ENCODE measurements at regions not wholly inside any gene's neighbourhood (a gene's known extent, or its start where the extent isn't known, plus 50 kb on each side); places are given as distances from the start of the nearest gene placed in this dataset.

GRCh38 chr6:14243597-14243996 is 126.0 kb downstream of the CD83 start:
- H3K27me3 Mint-ChIP-seq (ENCODE audit: low read depth) = no peaks in the 10 kb centered on the region
- H3K4me3 Mint-ChIP-seq = no peak overlapping the region

GRCh38 chr6:14246876-14247275 is 129.3 kb downstream of the CD83 start:
- H3K27ac Mint-ChIP-seq (ENCODE audit: unreplicated experiment) = no peak overlapping the region
- TF ChIP-seq CTCF (conservative IDR thresholded peaks at IDR 0.05) = no peak

More at GRCh38 chr6:14243597-14243996, 126.0 kb downstream of the CD83 start:
- no peak for TF ChIP-seq CTCF (conservative IDR thresholded peaks at IDR 0.05)
- Mint-ChIP-seq H3K27ac (ENCODE audit: unreplicated experiment) (no peak overlapping the region), H3K4me1 (peaks cover 21% of the 10 kb centered on the region), H3K9me3 (peaks cover 5% of the 10 kb centered on the region), H3K36me3 (ENCODE audit: low read depth) (no peaks in the 10 kb centered on the region)
- DNase-seq (ENCODE audit: low read depth, low spot score) = no peak

GRCh38 chr6:14250573-14250972 is 133.0 kb downstream of the CD83 start:
- no peak for DNase-seq (ENCODE audit: low read depth, low spot score)
- TF ChIP-seq CTCF (conservative IDR thresholded peaks at IDR 0.05) = no peak
- H3K36me3 Mint-ChIP-seq (ENCODE audit: low read depth) = no peaks in the 10 kb centered on the region
- no peak overlapping the region for H3K4me3 Mint-ChIP-seq
- peaks cover 10% of the 10 kb centered on the region for H3K4me1 Mint-ChIP-seq
- H3K27me3 Mint-ChIP-seq (ENCODE audit: low read depth) = no peaks in the 10 kb centered on the region
- no peaks in the 10 kb centered on the region for H3K9me3 Mint-ChIP-seq
- H3K27ac Mint-ChIP-seq (ENCODE audit: unreplicated experiment) = no peak overlapping the region

More at GRCh38 chr6:14246876-14247275, 129.3 kb downstream of the CD83 start:
- Mint-ChIP-seq H3K4me1 (peaks cover 21% of the 10 kb centered on the region), H3K36me3 (ENCODE audit: low read depth) (no peaks in the 10 kb centered on the region), H3K27me3 (ENCODE audit: low read depth) (no peaks in the 10 kb centered on the region), H3K4me3 (no peak overlapping the region), H3K9me3 (no peaks in the 10 kb centered on the region)
- DNase-seq (ENCODE audit: low read depth, low spot score) = no peak

GRCh38 chr6:14252271-14252850 is 134.8 kb downstream of the CD83 start:
- TF ChIP-seq CTCF (conservative IDR thresholded peaks at IDR 0.05) = no peak
- no peak overlapping the region for H3K4me3 Mint-ChIP-seq
- no peaks in the 10 kb centered on the region for H3K36me3 Mint-ChIP-seq (ENCODE audit: low read depth)
- no peaks in the 10 kb centered on the region for H3K9me3 Mint-ChIP-seq
- no peaks in the 10 kb centered on the region for H3K27me3 Mint-ChIP-seq (ENCODE audit: low read depth)
- H3K4me1 Mint-ChIP-seq = no peaks in the 10 kb centered on the region
- no peak overlapping the region for H3K27ac Mint-ChIP-seq (ENCODE audit: unreplicated experiment)
- DNase-seq (ENCODE audit: low read depth, low spot score) = no peak

DNA sequence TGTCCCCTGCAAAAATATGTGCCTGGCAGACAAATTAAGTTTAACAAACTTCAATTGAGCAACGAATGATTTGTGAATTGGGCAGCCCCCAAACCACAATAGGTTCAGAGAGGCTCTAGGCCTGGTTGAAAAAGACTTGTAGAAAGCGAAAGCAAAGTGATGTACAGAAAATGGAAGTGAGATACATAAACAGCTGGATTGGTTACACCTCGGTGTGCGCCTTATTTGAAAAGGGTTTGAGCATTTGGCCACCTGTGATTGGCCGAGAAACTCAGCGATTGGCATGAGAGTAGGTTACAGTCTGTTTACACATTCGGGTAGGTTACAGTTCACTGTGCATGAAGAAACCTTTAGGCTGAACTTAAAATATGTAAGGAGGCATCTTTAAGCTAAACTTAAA is 136.9 kb downstream of the CD83 start:
- Mint-ChIP-seq H3K27me3 (ENCODE audit: low read depth) (no peaks in the 10 kb centered on the region), H3K4me3 (no peak overlapping the region), H3K36me3 (ENCODE audit: low read depth) (no peaks in the 10 kb centered on the region), H3K27ac (ENCODE audit: unreplicated experiment) (no peak overlapping the region), H3K4me1 (peaks cover 4% of the 10 kb centered on the region), H3K9me3 (no peaks in the 10 kb centered on the region)
- no peak for TF ChIP-seq CTCF (conservative IDR thresholded peaks at IDR 0.05)
- no peak for DNase-seq (ENCODE audit: low read depth, low spot score)
